ENCODE measurements at regions not wholly inside any gene's neighbourhood (a gene's known extent, or its start where the extent isn't known, plus 50 kb on each side); places are given as distances from the start of the nearest gene placed in this dataset.
"Not testable (repeated sequence)": the region's sequence is repeated elsewhere in the genome, so short reads cannot be mapped to it uniquely, and the experiment has no call there.

DNA sequence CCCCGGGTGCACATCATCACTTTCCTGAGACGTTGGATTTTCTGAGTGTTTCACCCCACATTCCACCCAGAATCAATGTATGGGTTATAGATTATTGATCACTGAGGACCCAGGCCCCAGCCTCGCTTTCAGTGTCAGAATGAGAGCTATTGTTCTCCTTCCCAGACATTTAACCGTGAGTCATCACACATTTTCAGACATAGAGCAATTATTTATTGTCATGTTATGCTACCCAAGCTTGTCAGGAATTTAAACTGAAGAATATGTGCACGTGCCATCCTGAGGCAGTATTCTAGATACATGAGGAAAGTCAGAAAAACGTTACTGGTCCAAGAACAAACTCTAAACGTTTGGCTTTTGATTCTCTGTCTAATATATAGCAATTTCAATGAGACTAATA lies 276.6 kb upstream of the ZNF507 start:
- DNase-seq (ENCODE audit: low read depth) = no peak
- TF ChIP-seq, protein P1, sequence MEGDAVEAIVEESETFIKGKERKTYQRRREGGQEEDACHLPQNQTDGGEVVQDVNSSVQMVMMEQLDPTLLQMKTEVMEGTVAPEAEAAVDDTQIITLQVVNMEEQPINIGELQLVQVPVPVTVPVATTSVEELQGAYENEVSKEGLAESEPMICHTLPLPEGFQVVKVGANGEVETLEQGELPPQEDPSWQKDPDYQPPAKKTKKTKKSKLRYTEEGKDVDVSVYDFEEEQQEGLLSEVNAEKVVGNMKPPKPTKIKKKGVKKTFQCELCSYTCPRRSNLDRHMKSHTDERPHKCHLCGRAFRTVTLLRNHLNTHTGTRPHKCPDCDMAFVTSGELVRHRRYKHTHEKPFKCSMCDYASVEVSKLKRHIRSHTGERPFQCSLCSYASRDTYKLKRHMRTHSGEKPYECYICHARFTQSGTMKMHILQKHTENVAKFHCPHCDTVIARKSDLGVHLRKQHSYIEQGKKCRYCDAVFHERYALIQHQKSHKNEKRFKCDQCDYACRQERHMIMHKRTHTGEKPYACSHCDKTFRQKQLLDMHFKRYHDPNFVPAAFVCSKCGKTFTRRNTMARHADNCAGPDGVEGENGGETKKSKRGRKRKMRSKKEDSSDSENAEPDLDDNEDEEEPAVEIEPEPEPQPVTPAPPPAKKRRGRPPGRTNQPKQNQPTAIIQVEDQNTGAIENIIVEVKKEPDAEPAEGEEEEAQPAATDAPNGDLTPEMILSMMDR (IDR thresholded peaks at IDR 0.05; ENCODE audit: insufficient read depth, low read length) = no peak
- no peak overlapping the region for H3K4me3 ChIP-seq (ENCODE audit: low read depth, low read length)

- DNase-seq (ENCODE audit: low read depth) = no peak
- TF ChIP-seq, protein P1 (IDR thresholded peaks at IDR 0.05; ENCODE audit: insufficient read depth, low read length) = no peak
- no peak overlapping the region for H3K4me3 ChIP-seq (ENCODE audit: low read depth, low read length)
Observed at GRCh38 chr19:32070101-32070500, 275.3 kb upstream of the ZNF507 start.

DNA sequence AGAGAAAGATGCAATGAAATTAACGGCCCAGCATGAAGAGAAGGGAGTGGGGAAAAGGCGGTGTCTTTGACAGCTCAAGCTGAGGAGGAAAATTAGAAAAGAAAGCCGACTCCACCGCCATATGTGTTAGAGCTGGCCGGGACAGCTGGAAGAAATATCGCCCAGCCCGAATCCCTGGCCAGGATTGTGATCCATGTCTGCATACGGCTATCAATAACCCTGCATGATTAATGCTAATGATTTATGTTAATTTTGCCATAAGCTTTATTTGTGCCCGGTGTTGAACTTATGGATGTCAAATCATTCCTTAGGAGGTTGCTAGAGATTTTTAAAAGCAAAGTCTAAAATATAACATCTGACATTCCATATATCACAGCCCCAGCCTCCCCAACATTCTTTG lies 263.4 kb upstream of the ZNF507 start:
- DNase-seq (ENCODE audit: low read depth) = no peak
- TF ChIP-seq, protein P1 (IDR thresholded peaks at IDR 0.05; ENCODE audit: insufficient read depth, low read length) = no peak
- no peak overlapping the region for H3K4me3 ChIP-seq (ENCODE audit: low read depth, low read length)

DNA sequence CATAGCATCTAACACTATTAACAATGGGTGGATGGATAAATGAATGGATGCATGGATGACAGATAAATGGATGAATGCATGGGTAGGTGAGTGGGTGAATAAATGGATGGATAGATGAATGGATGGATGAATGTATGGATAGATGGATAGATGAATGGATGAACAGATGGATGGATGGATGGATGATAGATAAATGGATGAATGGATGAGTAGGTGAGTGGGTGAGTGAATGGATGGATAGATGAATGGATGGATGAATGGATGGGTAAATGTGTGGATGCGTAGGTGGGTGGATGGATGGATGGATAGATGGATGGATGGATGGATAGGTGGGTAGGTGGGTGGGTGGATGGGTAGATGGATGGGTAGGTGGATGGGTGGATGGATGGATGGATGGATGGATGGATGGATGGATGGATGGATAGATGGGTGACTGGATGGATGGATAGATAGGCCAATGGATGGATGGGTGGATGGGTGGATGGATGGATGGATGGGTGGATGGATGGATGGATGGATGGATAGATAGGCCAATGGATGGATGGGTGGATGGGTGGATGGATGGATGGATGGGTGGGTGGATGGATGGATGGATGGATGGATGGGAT lies 260.6 kb upstream of the ZNF507 start:
- not testable (repeated sequence) for DNase-seq (ENCODE audit: low read depth); H3K4me3 ChIP-seq (ENCODE audit: low read depth, low read length)

DNA sequence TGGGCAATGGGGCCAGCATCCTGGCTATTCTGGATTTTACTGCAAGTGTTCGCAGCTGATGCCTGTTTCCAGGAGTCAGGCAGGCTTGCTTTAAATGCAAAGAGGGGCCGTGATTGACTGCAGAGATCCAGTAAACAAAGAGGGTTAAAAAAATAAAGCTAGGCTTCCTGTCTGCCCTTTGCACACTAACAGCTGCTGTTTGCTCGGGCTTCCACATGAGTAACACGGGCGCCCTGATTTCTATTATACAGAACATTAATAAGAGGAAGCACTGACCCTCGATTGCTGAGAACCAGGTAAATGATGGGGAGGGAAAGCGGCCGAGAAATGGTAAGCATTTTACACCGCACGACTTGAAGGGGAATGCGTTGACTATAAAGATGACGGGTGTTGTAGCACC lies 254.2 kb upstream of the ZNF507 start:
- TF ChIP-seq, protein P1 (IDR thresholded peaks at IDR 0.05; ENCODE audit: insufficient read depth, low read length) = no peak
- H3K4me3 ChIP-seq (ENCODE audit: low read depth, low read length) = no peak overlapping the region
- no peak for DNase-seq (ENCODE audit: low read depth)

GRCh38 chr19:32097011-32097410 lies 248.4 kb upstream of the ZNF507 start:
- no peak overlapping the region for H3K4me3 ChIP-seq (ENCODE audit: low read depth, low read length)
- TF ChIP-seq, protein P1 (IDR thresholded peaks at IDR 0.05; ENCODE audit: insufficient read depth, low read length) = no peak
- DNase-seq (ENCODE audit: low read depth) = no peak

DNA sequence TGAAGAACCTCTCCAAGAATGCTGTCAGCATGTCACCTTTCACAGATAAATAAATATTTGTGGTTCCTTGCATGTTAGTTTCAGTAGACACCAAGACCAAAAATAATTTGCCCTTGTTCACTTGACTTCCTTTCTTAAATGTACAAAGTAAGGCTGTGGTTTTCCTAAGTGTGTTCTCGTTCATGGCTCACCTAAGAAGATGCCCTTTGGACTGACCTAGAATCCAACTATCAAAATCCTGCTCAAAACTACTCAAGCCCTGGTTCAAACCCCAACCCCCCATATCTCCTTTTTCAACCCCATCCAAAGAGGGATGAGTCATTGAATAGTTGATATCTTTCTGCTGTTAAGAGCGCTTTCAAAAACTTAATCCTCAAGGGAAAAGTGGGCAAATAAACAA lies 247.8 kb upstream of the ZNF507 start:
- TF ChIP-seq, protein P1 (IDR thresholded peaks at IDR 0.05; ENCODE audit: insufficient read depth, low read length) = no peak
- no peak overlapping the region for H3K4me3 ChIP-seq (ENCODE audit: low read depth, low read length)
- no peak for DNase-seq (ENCODE audit: low read depth)
